Peyer's patch (tissue), 4 donors: ENCODE measurements at regions not wholly inside any gene's neighbourhood (a gene's known extent, or its start where the extent isn't known, plus 50 kb on each side); places are given as distances from the start of the nearest gene placed in this dataset.

ENCODE experiments used
- DNase-seq, 3 donors: peaks; one replicate each; pipeline ENCODE4 v3.0.0-alpha.2; 2017 to 2019
- H3K27ac ChIP-seq, 4 donors: fragments of 200-600 bp; sonication (generic); one replicate each; pipeline ENCODE4 v1.5.1; 2016 to 2019
- H3K27me3 ChIP-seq, 2 donors: fragments of 200-600 bp; sonication (generic); one replicate each; pipeline ENCODE4 v1.5.1; 2019
- H3K36me3 ChIP-seq, 3 donors: fragments of 200-600 bp; sonication (generic); one replicate each; pipeline ENCODE4 v1.5.1; 2016 to 2019
- H3K4me1 ChIP-seq, 4 donors: fragments of 200-600 bp; sonication (generic); one replicate each; pipeline ENCODE4 v1.5.1; 2016 to 2019
- H3K4me3 ChIP-seq, 4 donors: fragments of 200-600 bp; sonication (generic); 1 replicate in 3 of 4; 2 replicates in 1 of 4; pipeline ENCODE4 v1.5.1; 2016 to 2019; ENCODE audit warnings: mild to moderate bottlenecking in 1 of 4
- H3K9me3 ChIP-seq, 4 donors: fragments of 200-600 bp; sonication (generic); one replicate each; pipeline ENCODE4 v1.5.1; 2016 to 2019; ENCODE audit warnings: mild to moderate bottlenecking in 1 of 4
- POLR2A ChIP-seq, 2 donors: fragments of 450-650 bp; IDR thresholded peaks; one replicate each; pipeline ENCODE4 v1.5.1; 2017; ENCODE audit warnings: antibody characterized with exemption in 2 of 2, mild to moderate bottlenecking in 2 of 2, moderate library complexity in 2 of 2
- TF ChIP-seq, protein P1 (sequence below), 6 experiments: fragments of 450-650 bp in 4 of 6; fragments of 200-600 bp in 2 of 6; sonication (generic) in 1 of 6; IDR thresholded peaks; one replicate each; pipeline ENCODE4 v1.5.1; 2017 to 2019; ENCODE audit warnings: antibody characterized with exemption in 6 of 6, mild to moderate bottlenecking in 3 of 6, moderate library complexity in 1 of 6

DNA sequence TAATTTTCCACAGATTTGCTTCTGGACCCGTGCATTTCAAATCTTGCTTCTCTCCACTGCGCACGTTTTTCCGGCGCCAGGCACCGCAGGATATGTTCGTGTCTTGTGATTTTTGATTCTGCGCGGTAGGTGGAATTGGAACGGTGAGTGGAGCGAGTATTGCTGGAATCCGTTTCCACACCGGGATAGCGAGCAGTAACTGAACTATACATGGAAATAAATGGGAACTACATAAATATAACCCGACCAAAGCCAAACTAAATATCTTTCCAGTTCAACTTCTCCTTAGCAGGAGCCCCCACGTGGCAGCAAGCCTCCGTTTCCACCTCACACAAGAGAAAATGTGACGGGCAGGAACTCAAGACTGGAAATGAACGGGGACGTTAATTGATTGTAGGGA is 154.0 kb downstream of the SEC14L1 start:
- Histone ChIP-seq H3K36me3 (peaks cover 0 to 9% (median 0%) of the 10 kb centered on the region in 3 donors), H3K27ac (no peak overlapping the region), H3K27me3 (no peaks in the 10 kb centered on the region), H3K4me3 (no peak overlapping the region), H3K4me1 (peaks cover 0 to 4% (median 0%) of the 10 kb centered on the region in 4 donors), H3K9me3 (no peaks in the 10 kb centered on the region)
- TF ChIP-seq, protein P1, sequence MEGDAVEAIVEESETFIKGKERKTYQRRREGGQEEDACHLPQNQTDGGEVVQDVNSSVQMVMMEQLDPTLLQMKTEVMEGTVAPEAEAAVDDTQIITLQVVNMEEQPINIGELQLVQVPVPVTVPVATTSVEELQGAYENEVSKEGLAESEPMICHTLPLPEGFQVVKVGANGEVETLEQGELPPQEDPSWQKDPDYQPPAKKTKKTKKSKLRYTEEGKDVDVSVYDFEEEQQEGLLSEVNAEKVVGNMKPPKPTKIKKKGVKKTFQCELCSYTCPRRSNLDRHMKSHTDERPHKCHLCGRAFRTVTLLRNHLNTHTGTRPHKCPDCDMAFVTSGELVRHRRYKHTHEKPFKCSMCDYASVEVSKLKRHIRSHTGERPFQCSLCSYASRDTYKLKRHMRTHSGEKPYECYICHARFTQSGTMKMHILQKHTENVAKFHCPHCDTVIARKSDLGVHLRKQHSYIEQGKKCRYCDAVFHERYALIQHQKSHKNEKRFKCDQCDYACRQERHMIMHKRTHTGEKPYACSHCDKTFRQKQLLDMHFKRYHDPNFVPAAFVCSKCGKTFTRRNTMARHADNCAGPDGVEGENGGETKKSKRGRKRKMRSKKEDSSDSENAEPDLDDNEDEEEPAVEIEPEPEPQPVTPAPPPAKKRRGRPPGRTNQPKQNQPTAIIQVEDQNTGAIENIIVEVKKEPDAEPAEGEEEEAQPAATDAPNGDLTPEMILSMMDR (IDR thresholded peaks at IDR 0.05), result no peak
- TF ChIP-seq POLR2A (IDR thresholded peaks at IDR 0.05), result no peak
- no peak for DNase-seq

DNA sequence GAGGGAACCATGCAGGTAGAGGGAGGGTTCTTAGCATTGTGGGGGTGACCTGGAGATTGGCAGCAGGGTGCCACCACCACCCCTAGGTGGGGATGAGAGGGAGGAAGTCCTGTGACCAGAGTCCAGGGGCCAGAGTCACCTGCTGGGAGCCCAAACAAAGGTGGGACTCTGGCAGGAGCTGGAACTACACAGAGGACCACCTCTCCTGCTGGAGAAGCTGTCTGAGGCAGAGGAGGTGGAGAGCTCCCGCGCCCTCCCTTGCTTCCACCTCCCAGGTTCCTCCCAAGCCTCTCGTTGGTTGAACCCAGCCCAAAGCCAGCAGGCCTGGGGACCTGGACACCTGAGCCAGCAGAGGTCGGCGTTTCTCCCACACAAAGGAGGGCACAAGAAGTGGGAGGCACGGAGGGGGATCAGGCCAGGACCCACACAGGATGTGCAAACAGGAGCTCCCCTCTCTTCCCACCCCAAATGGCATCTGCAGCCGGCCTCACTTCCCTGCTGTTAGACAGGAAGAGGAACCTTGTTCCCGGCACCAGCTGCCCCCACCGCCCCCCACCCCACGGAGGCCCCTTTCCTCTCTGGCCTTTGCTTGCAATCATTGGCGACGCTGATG is 154.6 kb downstream of the SEC14L1 start:
- H3K4me1 ChIP-seq, result peaks cover 0 to 8% (median 0%) of the 10 kb centered on the region in 4 donors

DNA sequence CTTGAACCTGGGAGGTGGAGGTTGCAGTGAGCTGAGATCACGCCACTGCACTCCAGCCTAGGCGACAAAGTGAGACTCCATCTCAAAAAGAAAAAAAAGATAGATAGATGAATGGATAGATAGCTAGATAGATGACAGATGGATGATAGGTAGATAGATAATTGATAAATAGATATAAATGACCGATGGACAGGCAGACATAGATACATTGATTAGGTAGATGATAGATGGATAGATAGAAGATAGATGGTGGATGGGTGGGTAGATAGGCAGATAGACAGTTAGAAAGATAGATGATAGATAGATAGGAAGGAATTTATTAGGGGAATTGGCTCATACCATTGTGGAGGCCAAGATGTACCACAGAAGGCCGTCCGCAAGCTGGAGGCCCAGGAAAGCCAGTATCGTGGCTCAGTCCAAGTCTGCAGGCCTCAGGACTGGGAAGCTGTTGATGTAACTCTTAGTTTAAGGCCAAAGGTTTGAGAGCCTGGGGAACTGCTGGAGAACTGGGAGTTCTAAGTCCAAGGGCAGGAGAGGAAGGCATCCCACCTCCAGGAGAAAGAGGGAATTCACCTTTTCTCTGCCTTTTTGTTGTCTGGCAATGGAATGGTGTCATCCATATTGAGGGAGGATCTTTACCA is 156.1 kb downstream of the SEC14L1 start:
- no peak for DNase-seq
- H3K36me3 ChIP-seq, result peaks cover 0 to 9% (median 0%) of the 10 kb centered on the region in 3 donors
- H3K27me3 ChIP-seq, result no peaks in the 10 kb centered on the region
- peaks cover 0 to 13% (median 0%) of the 10 kb centered on the region in 4 donors for H3K4me1 ChIP-seq
- no peak for TF ChIP-seq POLR2A (IDR thresholded peaks at IDR 0.05)
- TF ChIP-seq, protein P1 (IDR thresholded peaks at IDR 0.05), result no peak
- H3K27ac ChIP-seq, result no peak overlapping the region
- H3K4me3 ChIP-seq, result no peak overlapping the region
- H3K9me3 ChIP-seq, result no peaks in the 10 kb centered on the region

More for the DNA sequence above, 154.6 kb downstream of the SEC14L1 start:
- no peak for TF ChIP-seq POLR2A (IDR thresholded peaks at IDR 0.05)
- TF ChIP-seq, protein P1 (IDR thresholded peaks at IDR 0.05), result no peak
- Histone ChIP-seq H3K27me3 (no peaks in the 10 kb centered on the region), H3K36me3 (peaks cover 0 to 9% (median 0%) of the 10 kb centered on the region in 3 donors), H3K27ac (no peak overlapping the region), H3K9me3 (no peaks in the 10 kb centered on the region), H3K4me3 (no peak overlapping the region)
- DNase-seq, result no peak

DNA sequence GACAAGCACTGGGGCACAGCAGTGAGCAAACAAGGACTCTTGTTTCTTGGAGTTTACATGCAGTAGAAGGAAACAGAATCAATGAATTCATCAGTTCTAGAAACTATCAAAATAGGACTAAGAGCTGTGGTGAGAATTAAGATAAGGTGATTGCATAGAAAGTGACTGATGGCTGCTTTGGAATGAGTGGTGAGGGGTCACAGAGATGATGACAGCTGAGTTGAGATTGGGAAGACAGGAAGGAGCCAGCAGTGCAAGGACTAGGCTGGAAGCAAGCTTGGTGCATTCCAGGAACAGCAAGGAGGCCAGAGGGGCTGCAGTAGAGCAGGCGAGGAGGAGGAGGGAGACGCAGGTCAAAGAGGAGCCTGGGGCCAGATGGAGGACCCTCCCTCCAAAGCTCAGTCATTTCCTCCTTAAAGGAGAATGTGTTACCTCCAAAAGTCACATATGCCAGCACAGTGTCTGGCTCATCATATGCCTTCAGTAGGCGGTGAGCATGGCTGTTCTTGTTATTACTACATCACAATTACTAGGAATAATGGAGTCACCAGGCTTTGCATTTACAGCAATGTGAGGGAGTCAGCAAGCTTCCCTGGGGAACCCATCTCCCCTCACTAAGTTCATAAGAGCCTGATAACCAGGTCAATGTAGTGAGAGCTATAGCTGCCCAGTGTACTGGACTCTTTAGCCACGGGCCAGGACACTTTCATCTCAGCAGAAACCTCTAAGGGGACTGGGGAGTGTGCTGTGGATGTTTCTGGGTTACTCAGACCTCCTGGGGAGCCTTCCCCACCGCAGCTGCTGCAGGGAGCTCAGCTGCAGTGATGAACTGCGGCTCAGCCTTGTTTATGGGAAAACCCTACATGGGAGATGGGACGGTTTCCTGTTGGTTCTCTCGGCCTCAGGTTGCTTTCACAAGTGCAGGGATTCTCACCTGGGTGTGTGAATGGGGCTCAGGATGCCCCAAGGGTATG is 157.2 kb downstream of the SEC14L1 start:
- no peaks in the 10 kb centered on the region for H3K9me3 ChIP-seq
- TF ChIP-seq, protein P1 (IDR thresholded peaks at IDR 0.05), result no peak
- TF ChIP-seq POLR2A (IDR thresholded peaks at IDR 0.05), result no peak
- H3K36me3 ChIP-seq, result peaks cover 0 to 9% (median 0%) of the 10 kb centered on the region in 3 donors
- no peak overlapping the region for H3K4me3 ChIP-seq
- no peak overlapping the region for H3K27ac ChIP-seq
- DNase-seq, result no peak
- peaks cover 0 to 21% (median 0%) of the 10 kb centered on the region in 4 donors for H3K4me1 ChIP-seq
- H3K27me3 ChIP-seq, result no peaks in the 10 kb centered on the region

DNA sequence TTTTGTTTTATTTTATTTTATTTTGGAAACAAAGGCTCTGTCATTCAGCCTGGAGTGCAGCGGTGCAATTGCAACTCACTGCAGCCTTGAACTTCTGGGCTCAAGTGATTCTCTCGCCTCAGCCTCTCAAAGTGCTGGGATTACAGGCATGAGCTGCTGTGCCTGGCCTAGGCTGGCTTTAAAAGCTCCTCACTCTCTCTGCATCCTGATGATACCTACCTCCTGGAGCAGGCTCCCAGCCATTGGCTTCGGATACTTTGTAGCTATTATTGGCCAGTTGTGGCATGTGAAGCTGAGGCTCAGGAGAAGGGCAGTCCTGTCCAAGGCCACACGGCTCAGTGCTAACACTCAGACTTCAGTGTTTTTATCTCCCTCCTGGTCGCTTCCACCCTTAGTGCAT is 158.0 kb downstream of the SEC14L1 start:
- H3K36me3 ChIP-seq, result peaks cover 0 to 9% (median 0%) of the 10 kb centered on the region in 3 donors
- peaks cover 0 to 21% (median 0%) of the 10 kb centered on the region in 4 donors for H3K4me1 ChIP-seq
- TF ChIP-seq POLR2A (IDR thresholded peaks at IDR 0.05), result no peak
- H3K27ac ChIP-seq, result peak overlapping the region in 1 of 4 donors; percentile 37
- H3K27me3 ChIP-seq, result no peaks in the 10 kb centered on the region
- no peaks in the 10 kb centered on the region for H3K9me3 ChIP-seq
- DNase-seq, result no peak
- H3K4me3 ChIP-seq, result no peak overlapping the region
